IMR-90 (cell line): ENCODE measurements at regions not wholly inside any gene's neighbourhood (a gene's known extent, or its start where the extent isn't known, plus 50 kb on each side); places are given as distances from the start of the nearest gene placed in this dataset.

Source experiments
- ATAC-seq: fragments of 200-7000 bp; cut with Tn5 transposase; 2 replicates; pipeline ENCODE4 v1.9.1; 2020; ENCODE audit warnings: low read depth, mild to moderate bottlenecking, moderate library complexity
- BruUV-seq: library from RNA; stranded (reverse); fragments of 400-500 nt; replicated peaks from 2 replicates; lab custom pipeline; 2021; lab: Mats Ljungman, UMichigan
- CTCF ChIA-PET: fragments of 300-600 bp; formaldehyde crosslinking; extraction: SDS; loops from one replicate; lab custom pipeline; 2021; ENCODE audit warnings: antibody characterized with exemption; lab: Yijun Ruan, JAX
- POLR2A ChIA-PET: fragments of 300-600 bp; sonication (Branson Sonifier 250); formaldehyde crosslinking; loops from one replicate; lab custom pipeline; 2022; ENCODE audit warnings: antibody characterized with exemption; ENCODE audit not compliant: unreplicated experiment; lab: Charles Lee
- DNase-seq: peaks from one replicate; pipeline ENCODE4 v3.0.0; 2013
- H2AFZ ChIP-seq: replicated peaks from 2 replicates; pipeline ENCODE3; 2013; ENCODE audit warnings: low read length, mild to moderate bottlenecking; ENCODE audit not compliant: poor library complexity
- H2AK5ac ChIP-seq: 2 replicates; pipeline ENCODE4 v1.6.1; 2013; ENCODE audit warnings: low read depth, low read length, inconsistent platforms
- H2AK9ac ChIP-seq: replicated peaks from 2 replicates; pipeline ENCODE3; 2013; ENCODE audit warnings: mild to moderate bottlenecking, low read depth, low read length, moderate library complexity; ENCODE audit not compliant: poor library complexity
- H2BK120ac ChIP-seq: 2 replicates; pipeline ENCODE4 v1.6.1; 2013; ENCODE audit warnings: low read depth, low read length, inconsistent platforms
- H2BK15ac ChIP-seq: 3 replicates; pipeline ENCODE4 v1.6.1; 2013; ENCODE audit warnings: low read depth, low read length, inconsistent platforms
- H2BK20ac ChIP-seq: 2 replicates; pipeline ENCODE4 v1.6.1; 2013; ENCODE audit warnings: low read depth, mild to moderate bottlenecking, inconsistent platforms, low read length, moderate library complexity
- H2BK5ac ChIP-seq: 2 replicates; pipeline ENCODE4 v1.6.1; 2013; ENCODE audit warnings: mild to moderate bottlenecking, low read depth, low read length, inconsistent platforms; ENCODE audit not compliant: poor library complexity, severe bottlenecking
- H3K14ac ChIP-seq: replicated peaks from 2 replicates; pipeline ENCODE4 v1.6.1; 2013; ENCODE audit warnings: low read depth, low read length, inconsistent platforms
- H3K18ac ChIP-seq: 2 replicates; pipeline ENCODE4 v1.6.1; 2013; ENCODE audit warnings: low read depth, low read length, control low read depth
- H3K23ac ChIP-seq: 2 replicates; pipeline ENCODE4 v1.6.1; 2013; ENCODE audit warnings: low read depth, low read length, inconsistent platforms
- H3K27ac ChIP-seq: 2 replicates; pipeline ENCODE4 v1.5.1; 2013; ENCODE audit warnings: mild to moderate bottlenecking, control low read depth, low read length; ENCODE audit not compliant: insufficient read depth
- H3K27me3 ChIP-seq: 2 replicates; pipeline ENCODE4 v1.6.1; 2013; ENCODE audit warnings: low read length; ENCODE audit not compliant: control insufficient read depth, insufficient read depth
- H3K36me3 ChIP-seq: 2 replicates; pipeline ENCODE4 v1.6.1; 2013; ENCODE audit warnings: low read length, mixed read lengths; ENCODE audit not compliant: control insufficient read depth, insufficient read depth
- H3K4ac ChIP-seq: 2 replicates; pipeline ENCODE4 v1.6.1; 2013; ENCODE audit warnings: low read depth, low read length, inconsistent platforms
- H3K4me1 ChIP-seq: 2 replicates; pipeline ENCODE4 v1.6.1; 2013; ENCODE audit warnings: low read length, mixed read lengths; ENCODE audit not compliant: control insufficient read depth, insufficient read depth
- H3K4me2 ChIP-seq: 2 replicates; pipeline ENCODE4 v1.6.1; 2013; ENCODE audit warnings: low read depth, mild to moderate bottlenecking, control low read depth, low read length, moderate library complexity
- H3K4me3 ChIP-seq: 2 replicates; pipeline ENCODE4 v1.5.1; 2013; ENCODE audit warnings: low read depth, mild to moderate bottlenecking, control low read depth, low read length, moderate library complexity; ENCODE audit not compliant: insufficient read depth
- H3K56ac ChIP-seq: 2 replicates; pipeline ENCODE4 v1.6.1; 2013; ENCODE audit warnings: low read length, inconsistent platforms; ENCODE audit not compliant: insufficient read depth; ENCODE audit errors: extremely low read depth
- H3K79me1 ChIP-seq, 2 experiments: 2 replicates each; pipeline ENCODE4 v1.6.1; 2013; ENCODE audit warnings: low read length in 2 of 2, inconsistent platforms in 1 of 2, low read depth in 1 of 2
- H3K9ac ChIP-seq: 2 replicates; pipeline ENCODE4 v1.6.1; 2013; ENCODE audit warnings: low read depth, low read length, control low read depth
- H3K9me1 ChIP-seq: 2 replicates; pipeline ENCODE4 v1.6.1; 2013; ENCODE audit warnings: low read length, inconsistent platforms; ENCODE audit not compliant: insufficient read depth
- H3K9me3 ChIP-seq: 2 replicates; pipeline ENCODE4 v1.6.1; 2013; ENCODE audit warnings: low read length; ENCODE audit not compliant: control insufficient read depth, insufficient read depth
- H4K20me1 ChIP-seq: 2 replicates; pipeline ENCODE4 v1.6.1; 2013; ENCODE audit warnings: low read length, inconsistent platforms; ENCODE audit not compliant: insufficient read depth
- H4K5ac ChIP-seq: 2 replicates; pipeline ENCODE4 v1.6.1; 2013; ENCODE audit warnings: mild to moderate bottlenecking, low read depth, low read length, control low read depth
- H4K8ac ChIP-seq, 2 experiments: 2 replicates each; pipeline ENCODE4 v1.6.1; 2013; ENCODE audit warnings: low read depth in 2 of 2, low read length in 2 of 2, control low read depth in 1 of 2, inconsistent platforms in 1 of 2
- H4K91ac ChIP-seq: 2 replicates; pipeline ENCODE4 v1.6.1; 2013; ENCODE audit warnings: low read depth, low read length, inconsistent platforms; ENCODE audit not compliant: insufficient read depth
- BHLHE40 ChIP-seq: fragments of 150-350 bp; IDR thresholded peaks from 2 replicates; pipeline ENCODE4 v1.6.1; 2016; ENCODE audit warnings: mild to moderate bottlenecking, low read depth, low read length
- CEBPB ChIP-seq: IDR thresholded peaks from 2 replicates; pipeline ENCODE4 v1.6.1; 2012; ENCODE audit warnings: low read depth, low read length, improper control_type of control experiment
- CHD1 ChIP-seq: IDR thresholded peaks from 2 replicates; pipeline ENCODE4 v1.6.1; 2012; ENCODE audit warnings: low read depth, low read length, improper control_type of control experiment
- CTCF ChIP-seq: conservative IDR thresholded peaks from 2 replicates; pipeline ENCODE4 v1.5.1; 2012; ENCODE audit warnings: mild to moderate bottlenecking, low read depth, low read length, improper control_type of control experiment
- FOS ChIP-seq: fragments of 150-350 bp; IDR thresholded peaks from 2 replicates; pipeline ENCODE4 v1.6.1; 2016; ENCODE audit warnings: low read depth, low read length
- MAFK ChIP-seq: IDR thresholded peaks from 2 replicates; pipeline ENCODE4 v1.6.1; 2012; ENCODE audit warnings: low read depth, low read length, improper control_type of control experiment
- MAZ ChIP-seq: IDR thresholded peaks from 2 replicates; pipeline ENCODE4 v1.6.1; 2012; ENCODE audit warnings: low read depth, mild to moderate bottlenecking, low read length, improper control_type of control experiment, moderate library complexity, borderline replicate concordance
- MXI1 ChIP-seq: IDR thresholded peaks from 2 replicates; pipeline ENCODE4 v1.6.1; 2012; ENCODE audit warnings: low read depth, mild to moderate bottlenecking, low read length, moderate library complexity, borderline replicate concordance
- NFE2L2 ChIP-seq: fragments of 150-350 bp; IDR thresholded peaks from 2 replicates; pipeline ENCODE4 v1.6.1; 2016; ENCODE audit warnings: low read depth, mild to moderate bottlenecking, low read length
- POLR2A ChIP-seq: IDR thresholded peaks from 2 replicates; pipeline ENCODE4 v1.6.1; 2012; ENCODE audit warnings: mild to moderate bottlenecking, low read depth, low read length
- RAD21 ChIP-seq: IDR thresholded peaks from 2 replicates; pipeline ENCODE4 v1.6.1; 2012; ENCODE audit warnings: low read length, improper control_type of control experiment
- RCOR1 ChIP-seq: IDR thresholded peaks from 2 replicates; pipeline ENCODE4 v1.6.1; 2012; ENCODE audit warnings: mild to moderate bottlenecking, low read length, improper control_type of control experiment; ENCODE audit not compliant: insufficient replicate concordance
- RFX5 ChIP-seq: IDR thresholded peaks from 2 replicates; pipeline ENCODE4 v1.8.0; 2012; ENCODE audit warnings: low read depth, mild to moderate bottlenecking, low read length, moderate library complexity
- SMC3 ChIP-seq: fragments of 150-350 bp; IDR thresholded peaks from 2 replicates; pipeline ENCODE4 v1.6.1; 2016; ENCODE audit warnings: low read depth, mild to moderate bottlenecking, antibody characterized with exemption, low read length, moderate library complexity
- USF2 ChIP-seq: fragments of 150-350 bp; IDR thresholded peaks from 2 replicates; pipeline ENCODE4 v1.6.1; 2017; ENCODE audit warnings: mild to moderate bottlenecking, antibody characterized with exemption, low read length, low read depth
- WGBS, 2 experiments: methylation state at CpG; one replicate each; pipeline versions ENCODE4 v1.1.5 to v1.1.7; 2013; ENCODE audit warnings: missing lambda C conversion rate in 2 of 2; ENCODE audit not compliant: insufficient read length in 1 of 2; ENCODE audit errors: extremely low coverage in 2 of 2; 5-methylcytosine and 5-hydroxymethylcytosine counted together
- dilution Hi-C: fragments of 300-500 bp; cut with HindIII; formaldehyde crosslinking; loops from one replicate; pipeline ENCODE4 v1.14.3; 2018; ENCODE audit warnings: low sequenced_read_pairs; ENCODE audit not compliant: unreplicated experiment
- in situ Hi-C: fragments of 300-500 bp; cut with MboI; formaldehyde crosslinking; loops from 3 replicates; pipeline ENCODE4 v1.14.3; 2019; ENCODE audit warnings: low sequenced_read_pairs, inconsistent platforms, mixed read lengths
- intact Hi-C: fragments of 100-400 bp; cut with micrococcal nuclease; formaldehyde crosslinking; loops from 2 replicates; pipeline ENCODE4 v1.10.0; 2022
- TF ChIP-seq, protein P1 (sequence below): fragments of 150-350 bp; IDR thresholded peaks from 2 replicates; pipeline ENCODE4 v1.6.1; 2016; ENCODE audit warnings: low read depth, mild to moderate bottlenecking, low read length, moderate library complexity, borderline replicate concordance

- DNase-seq (no peak), ATAC-seq (no peak)
- no peaks in the 10 kb centered on the region for H4K20me1 ChIP-seq
- POLR2A ChIA-PET = no interaction called here
- H3K18ac ChIP-seq = no peak overlapping the region
- CTCF ChIA-PET = no interaction called here
- H2BK20ac ChIP-seq = no peak overlapping the region
- WGBS, 2 experiments = no CpG with 5 or more reads among the region's 2 CpGs
- TF ChIP-seq MAFK = no peak
- no peak for TF ChIP-seq RFX5
- no peak for TF ChIP-seq RAD21
- TF ChIP-seq CTCF = no peak
- TF ChIP-seq CEBPB = no peak
- no peak for TF ChIP-seq POLR2A
- no peak for TF ChIP-seq SMC3
- no peak for TF ChIP-seq FOS
- no peak for TF ChIP-seq MXI1
- no peak for TF ChIP-seq BHLHE40
- TF ChIP-seq NFE2L2 = no peak
- no peak for TF ChIP-seq MAZ
- TF ChIP-seq, protein P1, sequence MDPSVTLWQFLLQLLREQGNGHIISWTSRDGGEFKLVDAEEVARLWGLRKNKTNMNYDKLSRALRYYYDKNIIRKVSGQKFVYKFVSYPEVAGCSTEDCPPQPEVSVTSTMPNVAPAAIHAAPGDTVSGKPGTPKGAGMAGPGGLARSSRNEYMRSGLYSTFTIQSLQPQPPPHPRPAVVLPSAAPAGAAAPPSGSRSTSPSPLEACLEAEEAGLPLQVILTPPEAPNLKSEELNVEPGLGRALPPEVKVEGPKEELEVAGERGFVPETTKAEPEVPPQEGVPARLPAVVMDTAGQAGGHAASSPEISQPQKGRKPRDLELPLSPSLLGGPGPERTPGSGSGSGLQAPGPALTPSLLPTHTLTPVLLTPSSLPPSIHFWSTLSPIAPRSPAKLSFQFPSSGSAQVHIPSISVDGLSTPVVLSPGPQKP = no peak
- TF ChIP-seq USF2 = no peak
- TF ChIP-seq CHD1 = no peak
- TF ChIP-seq RCOR1 = no peak
- H4K5ac ChIP-seq = no peak overlapping the region
- no peaks in the 10 kb centered on the region for H3K79me1 ChIP-seq
- H3K4me3 ChIP-seq = no peak overlapping the region
- BruUV-seq = no TSS peak
- H3K9me3 ChIP-seq = no peaks in the 10 kb centered on the region
- no peak overlapping the region for H2BK120ac ChIP-seq
- no peaks in the 10 kb centered on the region; the same call in 1 of the 2 replicates for H3K4me1 ChIP-seq
- no peak overlapping the region for H2BK5ac ChIP-seq
- H3K4me2 ChIP-seq = no peak overlapping the region
- H3K27ac ChIP-seq = no peak overlapping the region
- H4K91ac ChIP-seq = no peak overlapping the region
- H3K56ac ChIP-seq = no peak overlapping the region
- no peaks in the 10 kb centered on the region for H3K36me3 ChIP-seq
- H2AK9ac ChIP-seq = no peak overlapping the region
- no peak overlapping the region for H2BK15ac ChIP-seq
- no peak overlapping the region for H3K9ac ChIP-seq
- in situ Hi-C loops = loop anchor here (10.0 kb wide), 1 partner anchor 607 kb away; the partner anchor contains the start of gene ENC1
- H2AK5ac ChIP-seq = no peak overlapping the region
- H3K4ac ChIP-seq = no peak overlapping the region
- H3K27me3 ChIP-seq = no peaks in the 10 kb centered on the region
- H4K8ac ChIP-seq = no peak overlapping the region
- no peak overlapping the region for H2AFZ ChIP-seq
- peaks cover 4% of the 10 kb centered on the region for H3K9me1 ChIP-seq
- H3K14ac ChIP-seq = no peak overlapping the region
- no peak overlapping the region for H3K23ac ChIP-seq
- intact Hi-C loops = loop anchor here (10.0 kb wide), 1 partner anchor 217 kb away; no protein-coding TSS in a partner anchor
- dilution Hi-C loops = no loop called here
Observed at GRCh38 chr5:74037321-74037720, 411.3 kb downstream of the ARHGEF28 start.
